OCI-M1 (cell line): ENCODE measurements at regions not wholly inside any gene's neighbourhood (a gene's known extent, or its start where the extent isn't known, plus 50 kb on each side); places are given as distances from the start of the nearest gene placed in this dataset.
A peak's percentile ranks its signal among the peaks of the same experiment; 100 is the strongest.
"Not testable (repeated sequence)": the region's sequence is repeated elsewhere in the genome, so short reads cannot be mapped to it uniquely, and the experiment has no call there.

Experiments used
- DNase-seq: peaks from one replicate; lab custom pipeline; 2025; lab: John Stamatoyannopoulos, UW

- DNase-seq, result no peak
Measured at GRCh38 chr14:57150449-57150848, 118.3 kb downstream of the EXOC5 start.

GRCh38 chr14:57139173-57139572 lies 129.5 kb downstream of the EXOC5 start:
- DNase-seq, result no peak

DNA sequence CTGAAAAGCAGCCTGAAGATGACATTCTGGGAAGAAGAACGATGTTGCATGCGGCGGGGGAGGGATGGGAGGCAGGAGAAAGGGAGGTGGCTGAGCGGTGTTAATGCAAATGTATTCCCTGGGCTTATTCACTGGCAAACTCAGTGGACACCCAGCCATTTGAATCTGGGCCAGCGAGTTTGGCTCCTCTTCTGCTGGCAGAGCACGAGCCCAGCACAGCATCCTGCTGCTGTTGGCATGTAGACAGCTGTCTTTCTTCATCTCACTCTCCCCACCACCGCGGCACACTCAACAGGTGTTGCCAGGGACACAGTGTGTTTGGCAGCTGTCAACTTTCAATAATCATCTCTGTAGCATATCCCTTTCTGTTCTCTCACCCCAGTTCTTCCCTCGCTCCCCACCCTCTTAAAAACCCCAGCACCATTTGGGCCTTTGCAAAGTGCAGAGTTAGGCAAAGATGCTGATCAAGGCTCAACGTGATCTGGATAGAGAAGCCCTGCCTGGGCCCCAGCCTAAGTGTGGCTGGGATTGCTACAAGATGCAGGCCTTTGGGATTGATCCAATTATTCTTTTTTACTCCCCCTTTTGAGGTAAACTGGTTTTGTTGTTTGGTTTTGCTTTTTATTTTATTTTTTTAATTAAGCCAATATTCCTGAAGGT lies 131.9 kb downstream of the EXOC5 start:
- DNase-seq, result no peak

GRCh38 chr14:57127809-57128208 lies 140.9 kb downstream of the EXOC5 start:
- not testable (repeated sequence) for DNase-seq

GRCh38 chr14:57122129-57122528 lies 146.6 kb downstream of the EXOC5 start:
- DNase-seq, result no peak

DNA sequence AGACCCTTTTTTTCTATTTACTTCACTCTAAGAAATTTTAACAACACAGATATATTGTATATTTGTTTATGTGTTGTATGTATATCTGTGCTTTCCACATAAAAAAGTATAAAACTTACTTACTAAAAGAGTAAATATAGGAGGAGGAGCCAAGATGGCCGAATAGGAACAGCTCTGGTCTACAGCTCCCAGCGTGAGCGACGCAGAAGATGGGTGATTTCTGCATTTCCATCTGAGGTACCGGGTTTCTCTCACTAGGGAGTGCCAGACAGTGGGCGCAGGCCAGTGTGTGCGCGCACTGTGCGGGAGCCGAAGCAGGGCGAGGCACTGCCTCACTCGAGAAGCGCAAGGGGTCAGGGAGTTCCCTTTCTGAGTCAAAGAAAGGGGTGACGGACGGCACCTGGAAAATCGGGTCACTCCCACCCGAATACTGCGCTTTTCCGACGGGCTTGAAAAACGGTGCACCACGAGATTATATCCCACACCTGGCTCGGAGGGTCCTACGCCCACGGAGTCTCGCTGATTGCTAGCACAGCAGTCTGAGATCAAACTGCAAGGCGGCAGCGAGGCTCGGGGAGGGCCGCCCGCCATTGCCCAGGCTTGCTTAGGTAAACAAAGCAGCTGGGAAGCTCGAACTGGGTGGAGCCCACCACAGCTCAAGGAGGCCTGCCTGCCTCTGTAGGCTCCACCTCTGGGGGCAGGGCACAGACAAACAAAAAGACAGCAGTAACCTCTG lies 156.5 kb downstream of the EXOC5 start:
- not testable (repeated sequence) for DNase-seq

GRCh38 chr14:57110411-57110810 lies 158.3 kb downstream of the EXOC5 start:
- DNase-seq, result not testable (repeated sequence)

DNA sequence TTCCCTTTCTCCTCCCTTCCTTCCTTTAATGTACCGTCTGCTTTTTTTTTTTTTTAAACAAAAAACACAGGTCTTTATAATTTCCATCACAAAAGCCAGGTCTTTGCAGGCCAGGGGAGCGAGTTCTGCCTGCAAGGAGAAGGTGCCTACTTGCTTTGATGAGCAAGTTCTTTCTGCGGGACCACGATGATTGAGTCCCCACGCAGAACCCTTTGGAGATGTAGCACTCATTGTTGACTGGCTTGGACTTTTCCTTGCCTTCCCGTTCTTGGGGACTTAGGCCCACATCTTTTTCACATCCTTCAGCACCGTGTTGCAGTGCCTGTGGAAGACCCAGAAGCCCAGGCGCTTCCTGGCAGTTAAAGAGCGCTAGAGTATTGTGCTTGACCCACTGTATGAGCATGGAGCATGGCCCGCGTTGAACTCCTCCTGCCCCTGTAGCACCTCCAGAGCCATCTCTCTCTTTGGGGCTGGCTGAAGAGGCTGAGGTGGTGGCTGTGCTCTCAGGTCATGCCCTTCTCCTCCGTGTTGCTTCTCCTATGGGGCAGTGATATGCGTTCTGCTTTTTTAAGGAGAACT lies 177.6 kb downstream of the EXOC5 start:
- no peak for DNase-seq

- no peak for DNase-seq
Measured at GRCh38 chr14:57089901-57090300, 178.8 kb downstream of the EXOC5 start.

GRCh38 chr14:57087841-57088240 lies 180.9 kb downstream of the EXOC5 start:
- DNase-seq, result no peak

GRCh38 chr14:57086271-57087162 lies 182.2 kb downstream of the EXOC5 start:
- DNase-seq, result no peak

GRCh38 chr14:57085801-57086200 lies 182.9 kb downstream of the EXOC5 start:
- no peak for DNase-seq

GRCh38 chr14:57085043-57085442 lies 183.7 kb downstream of the EXOC5 start:
- DNase-seq, result no peak

DNA sequence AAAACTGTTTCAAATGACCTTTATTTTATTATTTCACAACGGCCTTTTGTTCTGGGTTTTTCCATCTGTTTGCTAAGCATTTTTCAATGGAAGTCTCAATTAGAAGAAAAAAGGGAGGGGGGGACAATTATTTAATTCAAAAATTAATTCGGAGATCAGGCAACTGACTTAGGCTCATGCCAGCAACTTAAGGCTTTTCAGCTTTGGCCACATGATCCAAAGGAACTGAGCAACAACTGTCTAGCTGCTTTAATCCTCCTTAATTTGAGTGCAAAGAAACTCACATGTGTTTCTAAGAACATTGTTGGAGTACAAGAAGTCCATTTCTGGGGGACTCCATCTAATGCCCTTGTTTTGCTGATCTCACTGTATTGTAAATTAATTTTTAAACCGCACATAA lies 188.0 kb downstream of the EXOC5 start:
- no peak for DNase-seq

DNA sequence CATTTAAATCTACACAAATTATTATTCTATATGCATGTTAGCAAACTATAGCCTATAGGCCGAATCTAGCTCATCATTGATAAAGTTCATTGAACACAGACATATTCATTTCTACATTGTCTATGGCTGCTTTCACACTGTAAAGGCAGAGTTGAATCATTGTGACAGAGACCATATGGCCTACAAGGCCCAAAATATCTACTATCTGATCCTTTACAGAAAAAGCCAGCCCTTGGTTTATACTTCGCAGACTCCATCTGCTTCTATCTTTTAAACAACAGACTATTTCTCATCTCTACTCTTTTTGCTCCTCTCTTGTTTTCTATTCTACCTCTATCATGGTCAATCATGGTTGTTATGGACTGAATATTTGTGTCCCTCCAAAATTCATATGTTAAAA lies 190.7 kb downstream of the EXOC5 start:
- no peak for DNase-seq

DNA sequence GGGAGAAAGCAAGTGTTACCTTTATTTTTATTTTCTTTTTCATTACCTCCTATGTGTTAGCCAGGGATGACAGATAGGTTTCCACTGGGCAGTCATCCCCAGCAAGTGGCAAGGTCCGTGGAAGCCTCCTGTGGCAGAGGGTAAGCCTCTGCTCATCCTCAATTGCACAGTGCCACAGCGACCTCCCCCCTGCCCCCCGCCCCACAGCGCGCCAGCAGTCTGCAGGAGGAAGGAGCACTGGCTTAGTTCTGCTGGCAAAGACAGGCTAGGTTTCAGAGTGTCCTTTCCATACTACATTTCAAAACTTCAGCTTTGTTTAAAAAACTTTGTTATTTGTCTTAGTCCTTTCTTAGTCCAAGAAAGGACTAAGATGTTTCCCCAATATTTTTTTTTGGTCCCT lies 194.7 kb downstream of the EXOC5 start:
- no peak for DNase-seq

DNA sequence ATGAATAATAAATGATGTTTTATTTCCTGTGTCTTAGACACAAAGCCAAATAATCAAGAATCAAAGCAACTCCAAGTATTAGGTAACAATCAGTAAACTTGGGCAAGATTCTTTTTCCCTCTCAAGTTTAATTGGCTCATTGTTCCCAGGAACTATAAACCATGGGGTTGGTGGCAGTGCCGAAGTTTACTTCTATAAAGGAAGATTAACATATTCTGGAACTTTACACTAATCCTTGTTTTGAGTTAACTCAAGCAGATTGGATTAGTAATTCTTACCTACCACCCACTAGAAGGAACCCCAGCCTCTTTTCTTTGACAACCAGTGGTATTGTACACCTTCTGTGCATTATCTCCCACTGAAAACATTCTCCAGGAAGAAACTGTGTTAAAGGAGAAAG lies 197.1 kb downstream of the EXOC5 start:
- DNase-seq, result no peak

GRCh38 chr14:57069702-57070101 lies 199.0 kb downstream of the EXOC5 start:
- no peak for DNase-seq

- DNase-seq, result no peak
Measured at GRCh38 chr14:57068511-57068910, 200.2 kb downstream of the EXOC5 start.

DNA sequence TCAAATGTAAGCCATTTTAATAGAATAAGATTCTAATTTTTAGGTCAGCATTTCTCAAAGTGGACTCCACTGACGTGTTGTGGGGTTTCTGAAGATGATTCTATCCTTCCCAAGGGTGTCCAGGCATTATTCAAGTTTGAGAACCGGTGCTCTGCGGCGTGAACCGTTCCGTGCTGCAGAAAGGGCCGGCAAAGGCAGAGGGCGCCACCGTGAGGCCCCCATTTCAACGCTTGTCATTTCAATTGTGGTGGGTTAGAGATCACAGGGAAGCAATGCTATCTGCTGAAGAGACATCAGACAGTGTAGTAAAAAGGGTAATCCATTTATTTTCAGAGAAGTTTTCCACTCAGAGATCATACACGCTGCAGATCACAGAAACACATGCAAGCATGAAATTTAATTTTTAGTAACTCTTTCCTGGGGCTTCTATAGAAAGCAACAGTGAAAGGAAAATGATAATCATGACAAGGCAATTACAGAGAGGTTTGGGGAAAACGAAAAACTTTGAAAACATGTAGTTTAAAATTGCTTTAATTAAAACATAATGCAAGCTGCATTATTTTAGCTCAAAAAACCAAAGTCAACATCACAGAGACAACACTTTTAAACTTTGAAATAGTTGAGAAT lies 201.7 kb downstream of the EXOC5 start:
- peak; percentile 58 for DNase-seq

- DNase-seq, result no peak
Measured at GRCh38 chr14:57066463-57066862, 202.2 kb downstream of the EXOC5 start.
